Uterus (tissue), 2 donors: ENCODE measurements at regions not wholly inside any gene's neighbourhood (a gene's known extent, or its start where the extent isn't known, plus 50 kb on each side); places are given as distances from the start of the nearest gene placed in this dataset.

Source experiments
- CTCF ChIP-seq, 4 experiments: fragments of 200-600 bp in 2 of 4; fragments of 450-650 bp in 2 of 4; sonication (generic) in 2 of 4; IDR thresholded peaks; one replicate each; pipeline ENCODE4 v1.5.1; 2016 to 2019; ENCODE audit warnings: antibody characterized with exemption in 4 of 4, mild to moderate bottlenecking in 2 of 4, moderate library complexity in 1 of 4
- POLR2A ChIP-seq, 2 donors: fragments of 450-650 bp; IDR thresholded peaks; one replicate each; pipeline ENCODE4 v1.6.1; 2016; ENCODE audit warnings: antibody characterized with exemption in 2 of 2, mild to moderate bottlenecking in 1 of 2, moderate library complexity in 1 of 2

GRCh38 chr9:30356221-30356620, 2028.2 kb upstream of the ACO1 start:
- TF ChIP-seq CTCF (IDR thresholded peaks at IDR 0.05) (no peak), POLR2A (IDR thresholded peaks at IDR 0.05) (no peak)
